Prostate gland (tissue), 2 donors: ENCODE measurements at regions not wholly inside any gene's neighbourhood (a gene's known extent, or its start where the extent isn't known, plus 50 kb on each side); places are given as distances from the start of the nearest gene placed in this dataset.
"Not testable (repeated sequence)": the region's sequence is repeated elsewhere in the genome, so short reads cannot be mapped to it uniquely, and the experiment has no call there.

Experiments used
- POLR2A ChIP-seq: fragments of 450-650 bp; IDR thresholded peaks from one replicate; pipeline ENCODE4 v1.6.1; 2016; ENCODE audit warnings: antibody characterized with exemption, mild to moderate bottlenecking
- TF ChIP-seq, protein P1 (sequence below), 4 experiments: fragments of 200-600 bp in 2 of 4; fragments of 450-650 bp in 2 of 4; sonication (generic) in 2 of 4; IDR thresholded peaks; 1 replicate in 3 of 4; 2 replicates in 1 of 4; pipeline ENCODE4 v1.5.1; 2016 to 2019; ENCODE audit warnings: antibody characterized with exemption in 4 of 4, mild to moderate bottlenecking in 2 of 4, moderate library complexity in 2 of 4

DNA sequence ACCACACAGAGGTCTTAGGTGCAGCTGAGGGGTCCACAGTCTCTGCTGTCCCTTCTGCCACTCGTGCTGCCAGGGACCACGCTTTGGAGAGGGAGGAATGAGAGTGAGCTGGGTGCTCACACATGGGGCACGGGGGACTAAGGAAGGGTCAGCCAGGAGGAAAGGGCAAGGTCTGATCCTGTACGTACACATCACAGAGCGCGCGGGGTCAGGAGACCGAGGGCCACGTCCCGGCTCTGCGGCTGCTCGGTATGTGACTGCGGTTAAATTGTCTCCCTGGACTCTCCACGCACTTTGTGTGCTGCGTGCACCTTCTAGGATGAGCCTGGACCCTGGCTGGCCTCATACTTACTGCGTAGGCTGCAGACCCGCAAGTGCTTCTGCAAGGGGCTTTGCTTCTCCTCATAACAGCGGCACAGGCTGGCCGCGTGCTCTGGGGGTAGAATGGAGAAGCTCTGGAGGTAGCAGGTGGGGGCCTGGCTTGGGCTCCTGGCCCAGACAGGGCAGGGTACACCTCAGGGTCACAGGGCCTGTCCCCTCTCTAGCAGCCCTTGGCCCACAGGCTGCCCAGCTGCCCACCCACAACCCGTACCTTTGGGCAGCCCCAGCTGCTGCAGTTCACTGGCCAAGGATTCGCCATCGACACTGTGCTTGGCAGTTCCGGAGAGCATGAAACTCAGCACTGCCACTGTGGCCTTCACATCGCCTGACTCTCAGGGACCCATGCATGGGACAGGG, 136.3 kb downstream of the TBC1D2B start:
- TF ChIP-seq, protein P1, sequence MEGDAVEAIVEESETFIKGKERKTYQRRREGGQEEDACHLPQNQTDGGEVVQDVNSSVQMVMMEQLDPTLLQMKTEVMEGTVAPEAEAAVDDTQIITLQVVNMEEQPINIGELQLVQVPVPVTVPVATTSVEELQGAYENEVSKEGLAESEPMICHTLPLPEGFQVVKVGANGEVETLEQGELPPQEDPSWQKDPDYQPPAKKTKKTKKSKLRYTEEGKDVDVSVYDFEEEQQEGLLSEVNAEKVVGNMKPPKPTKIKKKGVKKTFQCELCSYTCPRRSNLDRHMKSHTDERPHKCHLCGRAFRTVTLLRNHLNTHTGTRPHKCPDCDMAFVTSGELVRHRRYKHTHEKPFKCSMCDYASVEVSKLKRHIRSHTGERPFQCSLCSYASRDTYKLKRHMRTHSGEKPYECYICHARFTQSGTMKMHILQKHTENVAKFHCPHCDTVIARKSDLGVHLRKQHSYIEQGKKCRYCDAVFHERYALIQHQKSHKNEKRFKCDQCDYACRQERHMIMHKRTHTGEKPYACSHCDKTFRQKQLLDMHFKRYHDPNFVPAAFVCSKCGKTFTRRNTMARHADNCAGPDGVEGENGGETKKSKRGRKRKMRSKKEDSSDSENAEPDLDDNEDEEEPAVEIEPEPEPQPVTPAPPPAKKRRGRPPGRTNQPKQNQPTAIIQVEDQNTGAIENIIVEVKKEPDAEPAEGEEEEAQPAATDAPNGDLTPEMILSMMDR (IDR thresholded peaks at IDR 0.05): not testable (repeated sequence)
- not testable (repeated sequence) for TF ChIP-seq POLR2A
